ENCODE measurements at regions not wholly inside any gene's neighbourhood (a gene's known extent, or its start where the extent isn't known, plus 50 kb on each side); places are given as distances from the start of the nearest gene placed in this dataset.

GRCh38 chrX:97843200-97843811 lies 959.6 kb downstream of the RPA4 start:
- Histone ChIP-seq H3K4ac (ENCODE audit: low read depth, low read length) (no peak overlapping the region), H3K4me2 (ENCODE audit: insufficient read depth, insufficient read length, low read length) (no peak overlapping the region), H3K27me3 (ENCODE audit: insufficient read depth, low read length) (no peaks in the 10 kb centered on the region), H2BK5ac (ENCODE audit: insufficient read length, low read length) (no peak overlapping the region), H2AFZ (ENCODE audit: low read length) (no peak overlapping the region), H2BK120ac (ENCODE audit: low read depth, low read length, poor library complexity, severe bottlenecking) (no peak overlapping the region), H4K91ac (ENCODE audit: insufficient read length, low read depth, low read length) (no peak overlapping the region), H3K27ac (ENCODE audit: insufficient read length, low read depth, low read length) (no peak overlapping the region), H3K56ac (ENCODE audit: insufficient read length, low read depth, low read length) (no peak overlapping the region), H3K23ac (ENCODE audit: insufficient read length, low read depth, low read length) (no peak overlapping the region), H2BK15ac (ENCODE audit: low read depth, low read length) (no peak overlapping the region), H3K79me1 (ENCODE audit: insufficient read depth, low read depth, low read length, poor library complexity, severe bottlenecking) (no peaks in the 10 kb centered on the region), H3K9ac (ENCODE audit: extremely low read depth, insufficient read length, low read length) (no peak overlapping the region), H3K18ac (ENCODE audit: insufficient read length, low read depth, low read length) (no peak overlapping the region), H3K4me1 (ENCODE audit: insufficient read depth, low read length) (no peaks in the 10 kb centered on the region), H3K14ac (ENCODE audit: insufficient read depth, low read length) (no peak overlapping the region), H2BK20ac (ENCODE audit: low read depth, low read length, poor library complexity, severe bottlenecking) (no peak overlapping the region), H2AK5ac (ENCODE audit: insufficient read length, low read length) (no peak overlapping the region), H3K9me3 (ENCODE audit: control insufficient read depth, low read depth, low read length) (peaks cover 4% of the 10 kb centered on the region), H4K20me1 (ENCODE audit: control insufficient read depth, insufficient read depth, insufficient read length) (no peaks in the 10 kb centered on the region), H3K23me2 (ENCODE audit: insufficient read length, low read depth, low read length, poor library complexity, severe bottlenecking) (no peaks in the 10 kb centered on the region), H2BK12ac (ENCODE audit: insufficient read length, low read depth, low read length) (no peak overlapping the region), H4K5ac (ENCODE audit: insufficient read length, low read depth, low read length) (no peak overlapping the region), H3T11ph (ENCODE audit: low read length) (no peak overlapping the region), H3K79me2 (ENCODE audit: insufficient read depth, low read length) (no peaks in the 10 kb centered on the region), H4K8ac (replicated peaks; ENCODE audit: insufficient read length, low read depth, low read length) (no peak overlapping the region)
- DNase-seq: no peak
- WGBS (ENCODE audit: extremely low coverage, insufficient read length, low lambda C conversion rate): no CpG with 5 or more reads among the region's 30 CpGs
- Mint-ChIP-seq H3K27ac (no peak overlapping the region), H3K4me3 (no peak overlapping the region), H3K9me3 (peaks cover 57% of the 10 kb centered on the region in 2 experiments), H3K4me1 (0 out of 4 replicates have a peak, but pooled peaks cover 0 to 2% of the 10 kb centered on the region in 2 experiments), H3K27me3 (ENCODE audit: low read depth) (peaks cover 5% of the 10 kb centered on the region), H3K36me3 (ENCODE audit: insufficient read depth in 1 of 3, low read depth in 3 of 3) (peaks cover 51 to 70% (median 52%) of the 10 kb centered on the region in 3 experiments)
- TF ChIP-seq CTCF (conservative IDR thresholded peaks at IDR 0.05): peak; percentile 21; the same call in 2 of the 3 replicates

Measured in H9 (cell line).